ENCODE measurements at regions not wholly inside any gene's neighbourhood (a gene's known extent, or its start where the extent isn't known, plus 50 kb on each side); places are given as distances from the start of the nearest gene placed in this dataset.
A peak's percentile ranks its signal among the peaks of the same experiment; 100 is the strongest.

DNA sequence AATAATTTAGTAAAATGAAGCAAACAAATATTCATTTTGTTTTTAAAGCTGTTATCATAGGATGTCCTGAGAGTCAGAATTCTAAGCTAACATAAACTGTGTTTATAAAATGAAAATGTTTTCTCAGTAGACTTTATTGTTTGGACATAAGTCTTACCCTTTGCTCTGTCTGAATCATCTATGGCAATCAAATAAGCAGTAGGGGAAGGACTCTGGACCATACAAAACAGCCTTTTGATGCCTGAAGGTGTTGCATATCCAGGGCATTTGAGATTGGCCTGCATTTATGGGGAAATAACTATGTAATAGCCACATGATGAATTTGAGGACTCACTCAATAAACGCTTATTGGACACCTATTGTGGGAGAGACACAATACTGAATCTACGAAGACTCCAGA lies 123.0 kb upstream of the ATP5MC3 start:
- peaks cover 0 to 4% of the 10 kb centered on the region in 2 donors for H3K27me3 ChIP-seq
- H3K36me3 ChIP-seq: no peaks in the 10 kb centered on the region
- no peak overlapping the region for H3K4me3 ChIP-seq
- no peaks in the 10 kb centered on the region for H3K9me3 ChIP-seq
- DNase-seq: no peak
- TF ChIP-seq, protein P1, sequence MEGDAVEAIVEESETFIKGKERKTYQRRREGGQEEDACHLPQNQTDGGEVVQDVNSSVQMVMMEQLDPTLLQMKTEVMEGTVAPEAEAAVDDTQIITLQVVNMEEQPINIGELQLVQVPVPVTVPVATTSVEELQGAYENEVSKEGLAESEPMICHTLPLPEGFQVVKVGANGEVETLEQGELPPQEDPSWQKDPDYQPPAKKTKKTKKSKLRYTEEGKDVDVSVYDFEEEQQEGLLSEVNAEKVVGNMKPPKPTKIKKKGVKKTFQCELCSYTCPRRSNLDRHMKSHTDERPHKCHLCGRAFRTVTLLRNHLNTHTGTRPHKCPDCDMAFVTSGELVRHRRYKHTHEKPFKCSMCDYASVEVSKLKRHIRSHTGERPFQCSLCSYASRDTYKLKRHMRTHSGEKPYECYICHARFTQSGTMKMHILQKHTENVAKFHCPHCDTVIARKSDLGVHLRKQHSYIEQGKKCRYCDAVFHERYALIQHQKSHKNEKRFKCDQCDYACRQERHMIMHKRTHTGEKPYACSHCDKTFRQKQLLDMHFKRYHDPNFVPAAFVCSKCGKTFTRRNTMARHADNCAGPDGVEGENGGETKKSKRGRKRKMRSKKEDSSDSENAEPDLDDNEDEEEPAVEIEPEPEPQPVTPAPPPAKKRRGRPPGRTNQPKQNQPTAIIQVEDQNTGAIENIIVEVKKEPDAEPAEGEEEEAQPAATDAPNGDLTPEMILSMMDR (IDR thresholded peaks at IDR 0.05): no peak
- no peaks in the 10 kb centered on the region for H3K4me1 ChIP-seq
- intact Hi-C loops (cut with DNase I; ENCODE audit: low total_unique reads): no loop called here
- H3K27ac ChIP-seq: no peak overlapping the region

DNA sequence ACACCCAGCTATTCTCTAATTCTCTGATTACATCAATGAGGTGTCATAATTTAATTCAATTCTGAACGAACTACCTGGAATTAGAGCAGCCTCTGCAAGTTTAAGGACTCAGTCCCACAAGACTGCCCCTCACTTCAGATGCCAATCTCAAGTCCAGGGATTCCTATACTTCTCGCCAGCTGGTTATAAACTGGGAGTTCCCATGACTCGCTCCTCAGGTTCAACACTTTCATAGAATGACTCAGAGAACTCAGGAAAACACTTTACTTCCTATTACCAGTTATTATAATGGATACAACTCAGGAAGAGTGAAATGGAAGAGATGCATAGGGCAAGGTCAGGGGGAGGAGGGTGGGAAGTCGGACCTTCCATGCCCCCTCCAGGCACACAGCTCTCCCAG lies 112.3 kb upstream of the ATP5MC3 start:
- TF ChIP-seq, protein P1 (IDR thresholded peaks at IDR 0.05): no peak
- no peak overlapping the region for H3K27ac ChIP-seq
- H3K36me3 ChIP-seq: no peaks in the 10 kb centered on the region
- H3K27me3 ChIP-seq: peaks cover 0 to 20% of the 10 kb centered on the region in 2 donors
- no peak for DNase-seq
- H3K4me1 ChIP-seq: no peaks in the 10 kb centered on the region
- peaks cover 0 to 4% (median 0%) of the 10 kb centered on the region in 3 donors for H3K9me3 ChIP-seq
- H3K4me3 ChIP-seq: no peak overlapping the region
- intact Hi-C loops (cut with DNase I; ENCODE audit: low total_unique reads): no loop called here

DNA sequence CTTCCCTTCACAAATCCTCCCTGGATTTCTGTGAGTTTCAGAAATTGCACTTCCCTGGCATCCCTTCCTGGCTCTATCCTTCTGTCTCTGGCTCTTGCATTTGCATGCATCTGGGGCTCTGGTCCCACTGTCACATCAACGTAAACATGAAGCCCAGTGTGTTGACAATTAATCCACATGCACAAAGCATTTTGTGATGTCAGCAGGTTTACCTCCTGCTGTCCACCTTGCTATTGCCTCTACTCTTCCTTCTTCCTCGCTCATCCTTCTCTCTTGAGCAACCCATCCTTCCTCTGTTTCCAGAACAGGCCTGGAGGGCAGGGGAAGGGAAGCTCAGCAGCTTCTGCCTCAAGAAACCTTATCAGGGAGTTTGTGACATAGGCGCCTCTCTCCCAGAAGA lies 111.7 kb upstream of the ATP5MC3 start:
- Histone ChIP-seq H3K36me3 (no peaks in the 10 kb centered on the region), H3K9me3 (peaks cover 0 to 4% (median 0%) of the 10 kb centered on the region in 3 donors), H3K4me3 (no peak overlapping the region), H3K4me1 (no peaks in the 10 kb centered on the region), H3K27me3 (peaks cover 0 to 20% of the 10 kb centered on the region in 2 donors), H3K27ac (no peak overlapping the region)
- TF ChIP-seq, protein P1 (IDR thresholded peaks at IDR 0.05): no peak
- DNase-seq: no peak
- intact Hi-C loops (cut with DNase I; ENCODE audit: low total_unique reads): no loop called here

DNA sequence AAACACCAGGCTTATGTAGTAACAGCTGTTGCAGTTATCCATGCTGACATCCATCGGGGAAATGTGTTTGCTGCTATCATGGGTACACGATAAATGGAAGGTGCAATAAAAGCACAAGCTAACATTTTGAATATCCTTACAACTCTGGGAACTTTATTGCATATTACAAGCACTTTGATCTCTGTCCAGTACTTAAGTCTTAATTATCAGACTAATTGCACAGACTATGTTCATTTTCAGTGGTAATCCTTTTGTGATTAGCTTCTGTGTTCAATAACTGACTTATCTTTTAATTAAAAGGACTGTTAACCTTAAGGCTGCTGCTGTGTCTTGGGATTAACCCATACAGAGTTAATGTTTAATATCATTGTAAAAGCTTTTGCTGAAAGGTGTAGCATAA lies 101.4 kb upstream of the ATP5MC3 start:
- Histone ChIP-seq H3K27ac (no peak overlapping the region), H3K36me3 (no peaks in the 10 kb centered on the region), H3K4me1 (no peaks in the 10 kb centered on the region), H3K27me3 (peaks cover 0 to 2% of the 10 kb centered on the region in 2 donors), H3K4me3 (no peak overlapping the region), H3K9me3 (no peaks in the 10 kb centered on the region)
- TF ChIP-seq, protein P1 (IDR thresholded peaks at IDR 0.05): no peak
- intact Hi-C loops (cut with DNase I; ENCODE audit: low total_unique reads): no loop called here
- no peak for DNase-seq

DNA sequence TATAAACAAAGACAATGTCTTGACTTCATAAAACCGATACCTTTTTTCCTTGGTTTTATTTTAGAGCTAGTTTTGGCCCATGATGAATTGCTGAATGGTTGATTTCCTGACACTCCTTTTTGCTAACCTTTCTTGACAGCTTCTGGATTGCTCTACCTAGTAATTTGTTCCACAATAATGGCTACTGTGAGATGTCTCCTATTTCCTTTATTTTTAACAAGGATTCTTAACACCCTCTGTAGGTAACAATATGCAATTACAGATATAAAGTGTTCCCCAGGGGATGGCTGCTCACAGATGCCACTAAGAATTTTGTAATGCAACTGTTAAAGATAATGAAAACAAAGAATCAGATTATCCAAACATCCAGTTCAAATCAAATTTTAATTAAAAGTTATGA lies 100.8 kb upstream of the ATP5MC3 start:
- intact Hi-C loops (cut with DNase I; ENCODE audit: low total_unique reads): no loop called here
- H3K4me1 ChIP-seq: no peaks in the 10 kb centered on the region
- no peaks in the 10 kb centered on the region for H3K36me3 ChIP-seq
- H3K4me3 ChIP-seq: no peak overlapping the region
- no peak overlapping the region for H3K27ac ChIP-seq
- no peaks in the 10 kb centered on the region for H3K27me3 ChIP-seq
- no peak for DNase-seq
- TF ChIP-seq, protein P1 (IDR thresholded peaks at IDR 0.05): peak in 1 of 2 experiments; percentile 25
- H3K9me3 ChIP-seq: no peaks in the 10 kb centered on the region

DNA sequence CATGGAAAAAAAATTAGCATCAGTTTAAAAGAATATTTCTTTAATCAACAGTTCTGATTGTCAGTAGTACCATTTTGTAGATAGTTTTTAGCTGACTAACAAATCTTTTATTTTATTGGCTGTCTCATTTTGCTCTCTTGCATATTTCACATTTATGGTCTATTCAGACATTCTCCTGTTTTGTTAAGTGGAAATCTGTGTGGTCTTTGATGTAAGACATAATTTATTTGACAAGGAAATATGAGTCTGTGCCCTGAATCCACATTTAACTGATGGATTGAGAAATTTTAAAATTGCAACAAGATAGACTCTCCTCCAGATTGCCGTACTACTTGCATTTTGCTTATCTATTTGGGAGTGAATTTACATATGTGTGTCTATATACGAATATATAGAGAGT lies 96.3 kb upstream of the ATP5MC3 start:
- no peak for DNase-seq
- intact Hi-C loops (cut with DNase I; ENCODE audit: low total_unique reads): no loop called here
- TF ChIP-seq, protein P1 (IDR thresholded peaks at IDR 0.05): no peak

More for the DNA sequence above, 96.3 kb upstream of the ATP5MC3 start:
- H3K4me3 ChIP-seq: no peak overlapping the region
- no peaks in the 10 kb centered on the region for H3K27me3 ChIP-seq
- H3K36me3 ChIP-seq: no peaks in the 10 kb centered on the region
- H3K9me3 ChIP-seq: no peaks in the 10 kb centered on the region
- no peaks in the 10 kb centered on the region for H3K4me1 ChIP-seq
- no peak overlapping the region for H3K27ac ChIP-seq

Data from tibial artery (tissue), 4 donors.